ENCODE measurements at regions not wholly inside any gene's neighbourhood (a gene's known extent, or its start where the extent isn't known, plus 50 kb on each side); places are given as distances from the start of the nearest gene placed in this dataset.

DNA sequence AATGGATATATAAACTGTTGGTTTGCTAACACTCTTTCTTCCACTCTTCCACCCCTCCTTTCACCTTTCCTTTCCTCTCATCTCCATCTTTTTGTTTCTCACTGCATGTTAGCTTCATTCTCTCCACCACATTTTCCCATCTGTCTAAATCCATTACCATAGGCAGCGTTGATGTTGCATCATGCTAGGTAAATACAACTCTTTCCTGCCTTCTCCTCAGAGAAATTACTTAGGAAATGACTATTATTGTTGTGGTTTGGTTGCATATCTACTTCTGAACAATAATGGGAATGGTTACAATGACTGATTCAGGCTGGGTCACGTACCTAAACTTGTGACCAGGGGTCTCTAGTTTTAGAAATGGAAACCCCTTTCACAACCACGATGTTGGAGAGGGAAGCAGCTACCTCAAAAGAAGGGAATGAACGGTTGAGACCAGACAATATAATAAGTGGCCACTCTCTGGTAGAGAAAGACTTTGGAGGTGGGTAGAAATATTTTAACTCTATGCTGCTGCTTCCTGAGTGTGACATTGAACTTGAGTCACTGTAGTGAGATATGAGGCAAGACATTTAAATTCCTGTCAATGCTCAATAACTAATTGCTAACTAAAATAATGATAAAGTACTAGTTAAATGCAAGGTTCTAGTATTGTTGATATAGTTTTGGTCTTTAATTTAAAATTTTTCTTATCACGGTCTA lies 314.1 kb upstream of the TGFBR2 start:
- TF ChIP-seq, protein P1, sequence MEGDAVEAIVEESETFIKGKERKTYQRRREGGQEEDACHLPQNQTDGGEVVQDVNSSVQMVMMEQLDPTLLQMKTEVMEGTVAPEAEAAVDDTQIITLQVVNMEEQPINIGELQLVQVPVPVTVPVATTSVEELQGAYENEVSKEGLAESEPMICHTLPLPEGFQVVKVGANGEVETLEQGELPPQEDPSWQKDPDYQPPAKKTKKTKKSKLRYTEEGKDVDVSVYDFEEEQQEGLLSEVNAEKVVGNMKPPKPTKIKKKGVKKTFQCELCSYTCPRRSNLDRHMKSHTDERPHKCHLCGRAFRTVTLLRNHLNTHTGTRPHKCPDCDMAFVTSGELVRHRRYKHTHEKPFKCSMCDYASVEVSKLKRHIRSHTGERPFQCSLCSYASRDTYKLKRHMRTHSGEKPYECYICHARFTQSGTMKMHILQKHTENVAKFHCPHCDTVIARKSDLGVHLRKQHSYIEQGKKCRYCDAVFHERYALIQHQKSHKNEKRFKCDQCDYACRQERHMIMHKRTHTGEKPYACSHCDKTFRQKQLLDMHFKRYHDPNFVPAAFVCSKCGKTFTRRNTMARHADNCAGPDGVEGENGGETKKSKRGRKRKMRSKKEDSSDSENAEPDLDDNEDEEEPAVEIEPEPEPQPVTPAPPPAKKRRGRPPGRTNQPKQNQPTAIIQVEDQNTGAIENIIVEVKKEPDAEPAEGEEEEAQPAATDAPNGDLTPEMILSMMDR (IDR thresholded peaks at IDR 0.05; ENCODE audit: poor library complexity, severe bottlenecking) = no peak
- no peak for TF ChIP-seq EP300 (conservative IDR thresholded peaks at IDR 0.05; ENCODE audit: poor library complexity, severe bottlenecking)

Measured in neural cell (in vitro differentiated cells).